Karpas-422 (cell line): ENCODE measurements at regions not wholly inside any gene's neighbourhood (a gene's known extent, or its start where the extent isn't known, plus 50 kb on each side); places are given as distances from the start of the nearest gene placed in this dataset.

Source experiments
- DNase-seq: peaks from one replicate; pipeline ENCODE4 v3.0.0-alpha.2; 2015
- H2AFZ ChIP-seq: fragments of 200-600 bp; sonication (generic); 2 replicates; pipeline ENCODE4 v1.6.1; 2014; ENCODE audit warnings: antibody characterized with exemption, low read length, mixed read lengths
- H3K27ac ChIP-seq: fragments of 200-600 bp; sonication (generic); 2 replicates; pipeline ENCODE4 v1.5.1; 2014; ENCODE audit warnings: mild to moderate bottlenecking, low read length, moderate library complexity
- H3K27me3 ChIP-seq: fragments of 200-600 bp; sonication (generic); 2 replicates; pipeline ENCODE4 v1.6.1; 2014; ENCODE audit warnings: low read length, mixed read lengths
- H3K36me3 ChIP-seq: fragments of 200-600 bp; sonication (generic); 2 replicates; pipeline ENCODE4 v1.6.1; 2014; ENCODE audit warnings: low read length, mixed read lengths; ENCODE audit not compliant: insufficient read depth
- H3K4me1 ChIP-seq: fragments of 200-600 bp; sonication (generic); 2 replicates; pipeline ENCODE4 v1.6.1; 2014; ENCODE audit warnings: mild to moderate bottlenecking, low read length, mixed read lengths
- H3K4me2 ChIP-seq: fragments of 200-600 bp; sonication (generic); 2 replicates; pipeline ENCODE4 v1.6.1; 2014; ENCODE audit warnings: low read length, low read depth, mild to moderate bottlenecking; ENCODE audit not compliant: poor library complexity, severe bottlenecking
- H3K4me3 ChIP-seq: fragments of 200-600 bp; sonication (generic); 2 replicates; pipeline ENCODE4 v1.5.1; 2014; ENCODE audit warnings: mild to moderate bottlenecking, antibody characterized with exemption, low read length, mixed read lengths
- H3K79me2 ChIP-seq: fragments of 200-600 bp; sonication (generic); 2 replicates; pipeline ENCODE4 v1.6.1; 2014; ENCODE audit warnings: mild to moderate bottlenecking, low read length, mixed read lengths
- H3K9ac ChIP-seq: fragments of 200-600 bp; sonication (generic); 2 replicates; pipeline ENCODE4 v1.6.0; 2014; ENCODE audit warnings: low read length
- H3K9me2 ChIP-seq: fragments of 200-600 bp; sonication (generic), shearing (Covaris generic); replicated peaks from 2 replicates; pipeline ENCODE4 v1.6.0; 2014; ENCODE audit warnings: mild to moderate bottlenecking, low read length, moderate library complexity; ENCODE audit not compliant: insufficient read depth
- H3K9me3 ChIP-seq: fragments of 300-700, 200-600 bp; sonication (generic); 2 replicates; pipeline ENCODE4 v1.6.1; 2014; ENCODE audit warnings: low read length, mixed read lengths
- H4K20me1 ChIP-seq: fragments of 200-600 bp; sonication (generic); 2 replicates; pipeline ENCODE4 v1.6.1; 2014; ENCODE audit warnings: mild to moderate bottlenecking, antibody characterized with exemption, low read length, low read depth; ENCODE audit not compliant: insufficient read depth

- H3K9me3 ChIP-seq, result no peaks in the 10 kb centered on the region
- H3K79me2 ChIP-seq, result no peaks in the 10 kb centered on the region
- no peaks in the 10 kb centered on the region for H3K9me2 ChIP-seq
- H4K20me1 ChIP-seq, result no peaks in the 10 kb centered on the region
- no peak overlapping the region for H3K4me2 ChIP-seq
- H3K4me3 ChIP-seq, result no peak overlapping the region
- DNase-seq, result no peak
- no peaks in the 10 kb centered on the region for H3K36me3 ChIP-seq
- no peaks in the 10 kb centered on the region for H3K4me1 ChIP-seq
- no peak overlapping the region for H2AFZ ChIP-seq
- no peak overlapping the region for H3K9ac ChIP-seq
- peaks cover 3% of the 10 kb centered on the region; the same call in 1 of the 2 replicates for H3K27me3 ChIP-seq
- no peak overlapping the region for H3K27ac ChIP-seq
Measured at GRCh38 chr3:135864060-135864459, 101.5 kb upstream of the PPP2R3A start.

- Histone ChIP-seq H3K9me3 (no peaks in the 10 kb centered on the region), H3K9me2 (no peaks in the 10 kb centered on the region), H3K4me3 (no peak overlapping the region), H3K4me2 (no peak overlapping the region), H3K4me1 (no peaks in the 10 kb centered on the region), H3K27ac (no peak overlapping the region), H4K20me1 (no peaks in the 10 kb centered on the region), H2AFZ (no peak overlapping the region), H3K9ac (no peak overlapping the region), H3K79me2 (no peaks in the 10 kb centered on the region), H3K27me3 (peaks cover 3% of the 10 kb centered on the region; the same call in 1 of the 2 replicates), H3K36me3 (no peaks in the 10 kb centered on the region)
- no peak for DNase-seq
Measured at GRCh38 chr3:135865085-135865484, 100.4 kb upstream of the PPP2R3A start.

GRCh38 chr3:135865553-135865952 lies 100.0 kb upstream of the PPP2R3A start:
- H3K79me2 ChIP-seq, result no peaks in the 10 kb centered on the region
- peaks cover 3% of the 10 kb centered on the region; the same call in 1 of the 2 replicates for H3K27me3 ChIP-seq
- H3K36me3 ChIP-seq, result no peaks in the 10 kb centered on the region
- H2AFZ ChIP-seq, result no peak overlapping the region
- no peak overlapping the region for H3K9ac ChIP-seq
- H4K20me1 ChIP-seq, result no peaks in the 10 kb centered on the region
- DNase-seq, result no peak
- no peak overlapping the region for H3K4me3 ChIP-seq
- no peaks in the 10 kb centered on the region for H3K9me3 ChIP-seq
- no peak overlapping the region for H3K27ac ChIP-seq
- no peak overlapping the region for H3K4me2 ChIP-seq
- H3K4me1 ChIP-seq, result no peaks in the 10 kb centered on the region
- H3K9me2 ChIP-seq, result no peaks in the 10 kb centered on the region

- H3K36me3 ChIP-seq, result no peaks in the 10 kb centered on the region
- H3K27me3 ChIP-seq, result peaks cover 6% of the 10 kb centered on the region; the same call in 1 of the 2 replicates
- no peaks in the 10 kb centered on the region for H3K79me2 ChIP-seq
- no peak overlapping the region for H3K4me2 ChIP-seq
- no peak overlapping the region for H3K4me3 ChIP-seq
- H4K20me1 ChIP-seq, result no peaks in the 10 kb centered on the region
- H3K27ac ChIP-seq, result no peak overlapping the region
- H3K9me2 ChIP-seq, result no peaks in the 10 kb centered on the region
- no peak overlapping the region for H2AFZ ChIP-seq
- no peaks in the 10 kb centered on the region for H3K9me3 ChIP-seq
- no peak overlapping the region for H3K9ac ChIP-seq
- H3K4me1 ChIP-seq, result no peaks in the 10 kb centered on the region
- no peak for DNase-seq
Measured at GRCh38 chr3:135867911-135868310, 97.6 kb upstream of the PPP2R3A start.

GRCh38 chr3:135868801-135869200 lies 96.7 kb upstream of the PPP2R3A start:
- no peaks in the 10 kb centered on the region for H3K4me1 ChIP-seq
- H3K4me3 ChIP-seq, result no peak overlapping the region
- no peak overlapping the region for H3K9ac ChIP-seq
- no peak overlapping the region for H2AFZ ChIP-seq
- H3K79me2 ChIP-seq, result no peaks in the 10 kb centered on the region
- H3K4me2 ChIP-seq, result no peak overlapping the region
- no peak overlapping the region for H3K27ac ChIP-seq
- H3K9me2 ChIP-seq, result no peaks in the 10 kb centered on the region
- no peaks in the 10 kb centered on the region for H3K36me3 ChIP-seq
- no peaks in the 10 kb centered on the region for H3K9me3 ChIP-seq
- no peaks in the 10 kb centered on the region for H4K20me1 ChIP-seq
- no peak for DNase-seq
- peaks cover 6% of the 10 kb centered on the region; the same call in 1 of the 2 replicates for H3K27me3 ChIP-seq

- Histone ChIP-seq H3K27ac (no peak overlapping the region), H4K20me1 (no peaks in the 10 kb centered on the region), H3K79me2 (no peaks in the 10 kb centered on the region), H3K9me2 (no peaks in the 10 kb centered on the region), H3K4me1 (no peaks in the 10 kb centered on the region), H2AFZ (no peak overlapping the region), H3K4me3 (no peak overlapping the region), H3K4me2 (no peak overlapping the region), H3K27me3 (peaks cover 10% of the 10 kb centered on the region; the same call in 1 of the 2 replicates), H3K36me3 (no peaks in the 10 kb centered on the region), H3K9ac (no peak overlapping the region), H3K9me3 (no peaks in the 10 kb centered on the region)
- no peak for DNase-seq
Measured at GRCh38 chr3:135869439-135870105, 96.0 kb upstream of the PPP2R3A start.

GRCh38 chr3:135871311-135871710 lies 94.2 kb upstream of the PPP2R3A start:
- Histone ChIP-seq H4K20me1 (no peaks in the 10 kb centered on the region), H3K36me3 (no peaks in the 10 kb centered on the region), H2AFZ (no peak overlapping the region), H3K4me3 (no peak overlapping the region), H3K4me1 (no peaks in the 10 kb centered on the region), H3K27me3 (peaks cover 10% of the 10 kb centered on the region; the same call in 1 of the 2 replicates), H3K9ac (no peak overlapping the region), H3K9me2 (no peaks in the 10 kb centered on the region), H3K4me2 (no peak overlapping the region), H3K9me3 (no peaks in the 10 kb centered on the region), H3K79me2 (no peaks in the 10 kb centered on the region), H3K27ac (no peak overlapping the region)
- no peak for DNase-seq

- H3K9me3 ChIP-seq, result no peaks in the 10 kb centered on the region
Measured at GRCh38 chr3:135874035-135874434, 91.5 kb upstream of the PPP2R3A start.

More at GRCh38 chr3:135874035-135874434, 91.5 kb upstream of the PPP2R3A start:
- Histone ChIP-seq H3K27ac (no peak overlapping the region), H3K4me2 (no peak overlapping the region), H3K79me2 (no peaks in the 10 kb centered on the region), H3K4me3 (no peak overlapping the region), H3K27me3 (0 out of 2 replicates have a peak, but pooled peaks cover 6% of the 10 kb centered on the region), H4K20me1 (no peaks in the 10 kb centered on the region), H3K9ac (no peak overlapping the region), H3K36me3 (no peaks in the 10 kb centered on the region), H2AFZ (no peak overlapping the region), H3K9me2 (no peaks in the 10 kb centered on the region), H3K4me1 (no peaks in the 10 kb centered on the region)
- no peak for DNase-seq
